ENCODE measurements at regions not wholly inside any gene's neighbourhood (a gene's known extent, or its start where the extent isn't known, plus 50 kb on each side); places are given as distances from the start of the nearest gene placed in this dataset.

DNA sequence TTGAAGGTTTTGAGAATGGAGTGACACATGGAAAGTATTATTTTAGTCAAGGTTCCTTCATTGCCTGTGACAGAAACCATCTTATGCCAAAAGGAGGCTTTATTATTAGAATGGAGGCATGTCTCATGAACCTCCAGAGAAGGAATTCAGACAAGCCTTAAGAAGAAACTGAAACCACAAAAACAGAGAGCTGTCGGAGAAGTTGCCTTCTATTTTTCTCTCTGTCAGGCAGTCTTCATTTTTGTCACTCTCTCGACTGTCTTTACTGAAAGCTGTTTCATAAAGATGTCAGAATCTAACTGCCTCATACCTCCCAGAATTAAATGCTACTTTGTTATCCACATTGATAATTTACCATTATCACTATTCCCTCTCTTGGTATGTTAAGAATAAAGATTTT, 434.7 kb upstream of the ADGRL4 start:
- DNase-seq (no peak), ATAC-seq (ENCODE audit: low read depth) (no peak)
- TF ChIP-seq CTCF (IDR thresholded peaks at IDR 0.05), result no peak
- intact Hi-C loops (cut with micrococcal nuclease), result no loop called here
- Mint-ChIP-seq H3K36me3 (ENCODE audit: low read depth) (no peaks in the 10 kb centered on the region), H3K4me1 (no peaks in the 10 kb centered on the region), H3K27ac (no peak overlapping the region), H3K27me3 (no peaks in the 10 kb centered on the region), H3K4me3 (no peak overlapping the region), H3K9me3 (no peaks in the 10 kb centered on the region)
- POLR2A ChIA-PET, result no interaction called here
- CTCF ChIA-PET, result no interaction called here

DNA sequence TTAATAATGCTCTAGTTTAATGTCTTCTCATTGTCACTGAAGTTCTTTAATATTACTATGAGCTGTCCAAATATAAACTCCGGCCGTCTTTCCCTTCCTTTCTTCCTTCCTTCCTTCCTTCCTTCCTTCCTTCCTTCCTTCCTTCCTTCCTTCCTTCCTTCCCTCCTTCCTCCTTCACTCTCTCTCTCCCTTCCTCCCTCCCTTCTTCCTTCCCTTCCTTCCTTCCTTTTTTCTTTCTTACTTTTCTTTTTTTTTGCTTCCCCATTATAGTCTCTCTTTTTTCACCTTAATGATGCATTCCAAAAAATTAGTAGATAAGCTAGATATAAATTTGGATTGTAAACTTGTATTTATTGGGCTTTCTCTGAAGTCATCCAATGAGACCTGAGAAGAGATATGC, 431.0 kb upstream of the ADGRL4 start:
- Mint-ChIP-seq H3K4me3 (no peak overlapping the region), H3K27me3 (no peaks in the 10 kb centered on the region), H3K4me1 (no peaks in the 10 kb centered on the region), H3K9me3 (no peaks in the 10 kb centered on the region), H3K27ac (no peak overlapping the region), H3K36me3 (ENCODE audit: low read depth) (no peaks in the 10 kb centered on the region)
- no peak for DNase-seq
- intact Hi-C loops (cut with micrococcal nuclease), result no loop called here
- TF ChIP-seq CTCF (IDR thresholded peaks at IDR 0.05), result no peak
- CTCF ChIA-PET, result no interaction called here
- no peak for ATAC-seq (ENCODE audit: low read depth)
- POLR2A ChIA-PET, result no interaction called here

DNA sequence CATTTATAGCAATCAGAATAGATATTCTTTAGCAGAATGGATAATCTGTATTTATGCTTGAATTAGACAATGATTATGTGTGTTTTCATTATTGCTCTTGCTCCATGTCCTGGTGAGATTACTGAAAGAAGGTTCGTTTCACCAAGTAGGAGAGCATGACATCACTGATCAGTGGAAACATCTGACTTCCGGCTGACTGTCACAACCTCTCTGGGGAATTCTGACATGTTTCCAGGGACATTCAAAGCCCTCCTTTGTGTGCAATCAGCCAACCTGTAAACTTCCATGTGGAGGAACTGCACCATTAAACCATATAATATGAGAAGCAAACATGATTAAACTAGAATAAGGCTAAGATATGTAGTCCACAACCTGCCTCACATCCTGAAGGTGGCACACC, 424.8 kb upstream of the ADGRL4 start:
- POLR2A ChIA-PET, result no interaction called here
- Mint-ChIP-seq H3K27me3 (no peaks in the 10 kb centered on the region), H3K4me1 (no peaks in the 10 kb centered on the region), H3K27ac (no peak overlapping the region), H3K36me3 (ENCODE audit: low read depth) (no peaks in the 10 kb centered on the region), H3K9me3 (no peaks in the 10 kb centered on the region), H3K4me3 (no peak overlapping the region)
- intact Hi-C loops (cut with micrococcal nuclease), result no loop called here
- DNase-seq (no peak), ATAC-seq (ENCODE audit: low read depth) (no peak)
- no peak for TF ChIP-seq CTCF (IDR thresholded peaks at IDR 0.05)
- CTCF ChIA-PET, result no interaction called here

DNA sequence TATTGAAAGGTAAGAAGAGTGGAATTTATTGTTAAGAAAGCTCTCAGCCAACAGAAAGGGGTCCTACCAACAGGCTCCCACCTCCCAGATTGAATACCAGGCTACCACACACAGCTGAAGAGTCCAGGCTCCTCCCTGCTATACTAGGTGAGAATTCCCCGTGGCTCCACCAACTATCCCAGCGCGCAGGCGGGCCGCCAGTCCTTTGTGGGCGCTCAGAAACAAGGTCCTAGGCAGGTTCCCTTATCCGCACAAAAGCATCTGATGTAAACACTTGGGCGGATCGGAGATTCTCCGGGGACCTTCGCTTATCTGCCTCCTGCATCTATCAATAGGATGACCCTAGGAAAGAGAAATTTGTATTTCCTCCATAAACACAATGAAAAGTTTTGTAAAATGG, 423.9 kb upstream of the ADGRL4 start:
- POLR2A ChIA-PET, result no interaction called here
- no peak for ATAC-seq (ENCODE audit: low read depth)
- CTCF ChIA-PET, result no interaction called here
- H3K4me1 Mint-ChIP-seq, result no peaks in the 10 kb centered on the region
- no peaks in the 10 kb centered on the region for H3K9me3 Mint-ChIP-seq
- no peaks in the 10 kb centered on the region for H3K27me3 Mint-ChIP-seq
- no peak for TF ChIP-seq CTCF (IDR thresholded peaks at IDR 0.05)
- no peak for DNase-seq
- intact Hi-C loops (cut with micrococcal nuclease), result no loop called here
- no peaks in the 10 kb centered on the region for H3K36me3 Mint-ChIP-seq (ENCODE audit: low read depth)
- no peak overlapping the region for H3K4me3 Mint-ChIP-seq
- H3K27ac Mint-ChIP-seq, result no peak overlapping the region

DNA sequence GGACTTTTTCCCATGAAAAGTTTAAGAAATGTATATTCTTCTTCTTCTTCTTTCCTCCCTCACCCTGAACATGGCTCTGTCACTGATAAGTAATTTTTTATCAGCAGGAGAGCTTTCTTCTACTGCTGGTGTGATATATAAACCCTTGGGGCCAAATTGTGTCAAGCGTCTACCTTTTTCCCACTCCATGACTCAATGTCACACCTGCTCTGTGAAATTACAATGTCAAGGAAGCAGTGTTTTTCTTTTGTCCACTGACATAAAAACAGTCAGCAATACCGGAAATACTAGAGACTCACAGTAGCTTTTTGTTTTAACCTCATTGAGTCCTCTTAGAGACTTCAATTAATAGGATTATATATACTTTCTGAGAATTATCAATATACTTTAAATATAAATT, 416.2 kb upstream of the ADGRL4 start:
- Mint-ChIP-seq H3K36me3 (ENCODE audit: low read depth) (no peaks in the 10 kb centered on the region), H3K4me1 (no peaks in the 10 kb centered on the region), H3K27me3 (no peaks in the 10 kb centered on the region), H3K27ac (no peak overlapping the region), H3K4me3 (no peak overlapping the region), H3K9me3 (peaks cover 3% of the 10 kb centered on the region)
- CTCF ChIA-PET, result no interaction called here
- intact Hi-C loops (cut with micrococcal nuclease), result no loop called here
- DNase-seq (no peak), ATAC-seq (ENCODE audit: low read depth) (no peak)
- no peak for TF ChIP-seq CTCF (IDR thresholded peaks at IDR 0.05)
- POLR2A ChIA-PET, result no interaction called here
